GM23338 (cell line): ENCODE measurements at regions not wholly inside any gene's neighbourhood (a gene's known extent, or its start where the extent isn't known, plus 50 kb on each side); places are given as distances from the start of the nearest gene placed in this dataset.

Source experiments
- ATAC-seq: fragments of 200-7000 bp; cut with Tn5 transposase; 3 replicates; pipeline ENCODE4 v1.9.1; 2020
- DNase-seq: peaks from one replicate; pipeline ENCODE4 v3.0.0-alpha.2; 2015; ENCODE audit warnings: low spot score
- H2AFZ ChIP-seq: fragments of 200-600 bp; sonication (generic); 2 replicates; pipeline ENCODE4 v1.8.0; 2016; ENCODE audit warnings: antibody characterized with exemption, mild to moderate bottlenecking, moderate library complexity
- H3F3A ChIP-seq: fragments of 200-600 bp; sonication (generic); replicated peaks from 2 replicates; pipeline ENCODE4 v1.8.0; 2017; ENCODE audit warnings: antibody characterized with exemption, mixed run types, low read depth
- H3K27ac ChIP-seq: fragments of 200-600 bp; sonication (generic); 2 replicates; pipeline ENCODE4 v1.6.1; 2016; ENCODE audit warnings: low read depth
- H3K27me3 ChIP-seq: fragments of 200-600 bp; sonication (generic); 2 replicates; pipeline ENCODE4 v1.8.0; 2016; ENCODE audit warnings: mild to moderate bottlenecking, mixed run types, moderate library complexity; ENCODE audit not compliant: insufficient read depth
- H3K36me3 ChIP-seq: fragments of 200-600 bp; sonication (generic); 2 replicates; pipeline ENCODE4 v1.8.0; 2016; ENCODE audit warnings: mild to moderate bottlenecking; ENCODE audit not compliant: insufficient read depth
- H3K4me1 ChIP-seq: fragments of 200-600 bp; sonication (generic); 2 replicates; pipeline ENCODE4 v1.8.0; 2016; ENCODE audit warnings: mild to moderate bottlenecking, moderate library complexity; ENCODE audit not compliant: insufficient read depth
- H3K4me2 ChIP-seq: fragments of 200-600 bp; sonication (generic); 2 replicates; pipeline ENCODE4 v1.7.1; 2017; ENCODE audit warnings: mixed run types
- H3K4me3 ChIP-seq: fragments of 200-600 bp; sonication (generic); 2 replicates; pipeline ENCODE4 v1.6.1; 2016; ENCODE audit warnings: mixed run types
- H3K79me2 ChIP-seq: fragments of 200-600 bp; sonication (generic); replicated peaks from 2 replicates; pipeline ENCODE4 v1.8.0; 2017; ENCODE audit warnings: mild to moderate bottlenecking; ENCODE audit not compliant: insufficient read depth
- H3K9me2 ChIP-seq: fragments of 200-600 bp; sonication (generic); 2 replicates; pipeline ENCODE4 v1.8.0; 2017; ENCODE audit not compliant: insufficient read depth
- H4K20me1 ChIP-seq: fragments of 200-600 bp; sonication (generic); replicated peaks from 2 replicates; pipeline ENCODE4 v1.8.0; 2017; ENCODE audit warnings: mild to moderate bottlenecking; ENCODE audit not compliant: insufficient read depth
- H3K27ac Mint-ChIP-seq: 2 replicates; pipeline ENCODE4 v1.8.0; 2020; ENCODE audit warnings: inconsistent platforms, mild to moderate bottlenecking, moderate library complexity, mixed read lengths
- H3K27me3 Mint-ChIP-seq: 3 replicates; pipeline ENCODE4 v1.8.0; 2022; ENCODE audit warnings: low read depth, mild to moderate bottlenecking, moderate library complexity, mixed read lengths, inconsistent platforms; ENCODE audit not compliant: insufficient read depth, poor library complexity
- H3K36me3 Mint-ChIP-seq: 3 replicates; pipeline ENCODE4 v1.8.0; 2021; ENCODE audit warnings: low read depth, mild to moderate bottlenecking, inconsistent platforms, moderate library complexity, mixed read lengths
- H3K4me1 Mint-ChIP-seq: 3 replicates; pipeline ENCODE4 v1.8.0; 2020; ENCODE audit warnings: mild to moderate bottlenecking, inconsistent platforms, mixed read lengths
- H3K4me3 Mint-ChIP-seq: 3 replicates; pipeline ENCODE4 v1.8.0; 2021; ENCODE audit warnings: moderate library complexity, mild to moderate bottlenecking, inconsistent platforms, mixed read lengths
- H3K9me3 Mint-ChIP-seq: 3 replicates; pipeline ENCODE4 v1.8.0; 2020; ENCODE audit warnings: moderate library complexity, mild to moderate bottlenecking, inconsistent platforms, mixed read lengths
- CREB1 ChIP-seq: fragments of 250-450 bp; sonication (Bioruptor Pico); IDR thresholded peaks from 2 replicates; pipeline ENCODE4 v1.5.0; 2020; ENCODE audit warnings: low read depth, mild to moderate bottlenecking, moderate library complexity
- EZH2 ChIP-seq: fragments of 200-600 bp; sonication (generic); IDR thresholded peaks from one replicate; pipeline ENCODE4 v1.8.0; 2017; ENCODE audit warnings: antibody characterized with exemption, mild to moderate bottlenecking, low read depth; ENCODE audit not compliant: unreplicated experiment
- JUNB ChIP-seq: IDR thresholded peaks from one replicate; pipeline ENCODE4 v1.6.1; 2016; ENCODE audit warnings: antibody characterized with exemption; ENCODE audit not compliant: unreplicated experiment
- NANOG ChIP-seq: IDR thresholded peaks from 2 replicates; pipeline ENCODE4 v1.6.1; 2016; ENCODE audit warnings: antibody characterized with exemption, borderline replicate concordance
- POLR2AphosphoS5 ChIP-seq: IDR thresholded peaks from 2 replicates; pipeline ENCODE4 v1.6.1; 2016; ENCODE audit warnings: antibody characterized with exemption, low read depth
- REST ChIP-seq: IDR thresholded peaks from one replicate; pipeline ENCODE4 v1.6.1; 2018; ENCODE audit warnings: antibody characterized with exemption; ENCODE audit not compliant: unreplicated experiment
- ZNF462 ChIP-seq: fragments of 250-450 bp; sonication (Bioruptor Pico); IDR thresholded peaks from 2 replicates; pipeline ENCODE4 v1.5.0; 2020; ENCODE audit warnings: mild to moderate bottlenecking, moderate library complexity
- TF ChIP-seq, protein P1 (sequence below), 2 experiments: fragments of 200-600 bp in 1 of 2; sonication (generic) in 1 of 2; conservative IDR thresholded peaks; 2 replicates each; pipeline versions ENCODE4 v1.5.1 to v1.6.1; 2016 to 2017; ENCODE audit warnings: antibody characterized with exemption in 2 of 2, low read depth in 2 of 2, mild to moderate bottlenecking in 2 of 2, moderate library complexity in 1 of 2

DNA sequence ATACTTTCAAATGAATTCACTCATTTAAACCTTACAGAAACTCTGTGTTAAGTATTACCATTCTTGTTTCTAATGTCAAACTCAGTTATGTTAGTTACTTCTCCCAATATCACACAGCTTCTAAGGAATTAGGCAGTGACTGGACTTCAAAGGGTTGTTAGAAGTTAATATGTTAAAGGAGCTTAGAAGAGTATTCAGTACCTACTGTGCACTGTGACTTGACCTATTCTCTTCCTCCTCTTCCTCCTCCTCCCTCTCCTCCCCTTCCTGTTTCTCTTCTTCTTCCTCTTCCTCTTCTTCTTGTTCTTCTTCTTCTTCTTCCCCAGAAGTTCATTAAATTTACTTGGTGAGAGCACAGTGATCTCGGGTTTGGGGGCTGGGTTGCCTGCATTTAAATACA, 325.6 kb upstream of the SLC35B3 start:
- Histone ChIP-seq H4K20me1 (no peaks in the 10 kb centered on the region), H3K79me2 (no peaks in the 10 kb centered on the region), H3K4me1 (peaks cover 3% of the 10 kb centered on the region; the same call in 1 of the 2 replicates), H3K27ac (no peak overlapping the region), H3K27me3 (no peaks in the 10 kb centered on the region), H3K4me3 (no peak overlapping the region), H3K4me2 (no peak overlapping the region), H3K36me3 (no peaks in the 10 kb centered on the region), H3K9me2 (no peaks in the 10 kb centered on the region), H3F3A (no peaks in the 10 kb centered on the region), H2AFZ (no peak overlapping the region)
- Mint-ChIP-seq H3K4me3 (no peak overlapping the region), H3K27ac (no peak overlapping the region), H3K36me3 (no peaks in the 10 kb centered on the region; the same call in 2 of the 3 replicates), H3K27me3 (peaks cover 2% of the 10 kb centered on the region), H3K4me1 (peaks cover 2% of the 10 kb centered on the region; the same call in 1 of the 3 replicates), H3K9me3 (peaks cover 2% of the 10 kb centered on the region; the same call in 1 of the 3 replicates)
- no peak for ATAC-seq
- no peak for DNase-seq
- TF ChIP-seq POLR2AphosphoS5 (no peak), EZH2 (no peak), CREB1 (no peak), ZNF462 (no peak), NANOG (no peak), JUNB (no peak), REST (no peak)
- TF ChIP-seq, protein P1, sequence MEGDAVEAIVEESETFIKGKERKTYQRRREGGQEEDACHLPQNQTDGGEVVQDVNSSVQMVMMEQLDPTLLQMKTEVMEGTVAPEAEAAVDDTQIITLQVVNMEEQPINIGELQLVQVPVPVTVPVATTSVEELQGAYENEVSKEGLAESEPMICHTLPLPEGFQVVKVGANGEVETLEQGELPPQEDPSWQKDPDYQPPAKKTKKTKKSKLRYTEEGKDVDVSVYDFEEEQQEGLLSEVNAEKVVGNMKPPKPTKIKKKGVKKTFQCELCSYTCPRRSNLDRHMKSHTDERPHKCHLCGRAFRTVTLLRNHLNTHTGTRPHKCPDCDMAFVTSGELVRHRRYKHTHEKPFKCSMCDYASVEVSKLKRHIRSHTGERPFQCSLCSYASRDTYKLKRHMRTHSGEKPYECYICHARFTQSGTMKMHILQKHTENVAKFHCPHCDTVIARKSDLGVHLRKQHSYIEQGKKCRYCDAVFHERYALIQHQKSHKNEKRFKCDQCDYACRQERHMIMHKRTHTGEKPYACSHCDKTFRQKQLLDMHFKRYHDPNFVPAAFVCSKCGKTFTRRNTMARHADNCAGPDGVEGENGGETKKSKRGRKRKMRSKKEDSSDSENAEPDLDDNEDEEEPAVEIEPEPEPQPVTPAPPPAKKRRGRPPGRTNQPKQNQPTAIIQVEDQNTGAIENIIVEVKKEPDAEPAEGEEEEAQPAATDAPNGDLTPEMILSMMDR (conservative IDR thresholded peaks at IDR 0.05; ENCODE audit: low read depth in 2 of 2) = no peak
